ENCODE measurements at regions not wholly inside any gene's neighbourhood (a gene's known extent, or its start where the extent isn't known, plus 50 kb on each side); places are given as distances from the start of the nearest gene placed in this dataset.

GRCh38 chr4:183384516-183384915, 59.9 kb upstream of the CDKN2AIP start:
- Histone ChIP-seq H3K27ac (no peak overlapping the region), H3K4me1 (ENCODE audit: control insufficient read depth in 1 of 2, insufficient read depth in 1 of 2, low read depth in 1 of 2, low read length in 1 of 2) (no peaks in the 10 kb centered on the region), H3K36me3 (no peaks in the 10 kb centered on the region), H3K9me3 (peaks cover 16% of the 10 kb centered on the region), H3K27me3 (no peaks in the 10 kb centered on the region), H3K4me3 (ENCODE audit: low read depth in 1 of 2, low read length in 1 of 2) (no peak overlapping the region)
- TF ChIP-seq CTCF (IDR thresholded peaks at IDR 0.05): no peak

GRCh38 chr4:183384983-183385382, 59.5 kb upstream of the CDKN2AIP start:
- Histone ChIP-seq H3K4me3 (ENCODE audit: low read depth in 1 of 2, low read length in 1 of 2) (no peak overlapping the region), H3K4me1 (ENCODE audit: control insufficient read depth in 1 of 2, insufficient read depth in 1 of 2, low read depth in 1 of 2, low read length in 1 of 2) (no peaks in the 10 kb centered on the region), H3K27me3 (no peaks in the 10 kb centered on the region), H3K27ac (no peak overlapping the region), H3K36me3 (no peaks in the 10 kb centered on the region), H3K9me3 (peaks cover 16% of the 10 kb centered on the region)
- no peak for TF ChIP-seq CTCF (IDR thresholded peaks at IDR 0.05)

GRCh38 chr4:183388021-183388420, 56.4 kb upstream of the CDKN2AIP start:
- no peak overlapping the region for H3K27ac ChIP-seq
- H3K4me3 ChIP-seq (ENCODE audit: low read depth in 1 of 2, low read length in 1 of 2): no peak overlapping the region
- no peak for TF ChIP-seq CTCF (IDR thresholded peaks at IDR 0.05)
- H3K36me3 ChIP-seq: no peaks in the 10 kb centered on the region
- H3K27me3 ChIP-seq: no peaks in the 10 kb centered on the region
- peaks cover 20 to 21% of the 10 kb centered on the region in 2 experiments for H3K4me1 ChIP-seq (ENCODE audit: control insufficient read depth in 1 of 2, insufficient read depth in 1 of 2, low read depth in 1 of 2, low read length in 1 of 2)
- peaks cover 16% of the 10 kb centered on the region for H3K9me3 ChIP-seq

- no peaks in the 10 kb centered on the region for H3K27me3 ChIP-seq
- TF ChIP-seq CTCF (IDR thresholded peaks at IDR 0.05): no peak
- H3K36me3 ChIP-seq: no peaks in the 10 kb centered on the region
- peaks cover 28% of the 10 kb centered on the region in 2 experiments for H3K4me1 ChIP-seq (ENCODE audit: control insufficient read depth in 1 of 2, insufficient read depth in 1 of 2, low read depth in 1 of 2, low read length in 1 of 2)
- H3K4me3 ChIP-seq (ENCODE audit: low read depth in 1 of 2, low read length in 1 of 2): no peak overlapping the region
- peaks cover 14% of the 10 kb centered on the region for H3K9me3 ChIP-seq
- no peak overlapping the region for H3K27ac ChIP-seq
Observed at GRCh38 chr4:183388777-183389176, 55.7 kb upstream of the CDKN2AIP start.

- H3K4me3 ChIP-seq (ENCODE audit: low read depth in 1 of 2, low read length in 1 of 2): no peak overlapping the region
- TF ChIP-seq CTCF (IDR thresholded peaks at IDR 0.05): no peak
- no peaks in the 10 kb centered on the region for H3K9me3 ChIP-seq
- H3K4me1 ChIP-seq (ENCODE audit: control insufficient read depth in 1 of 2, insufficient read depth in 1 of 2, low read depth in 1 of 2, low read length in 1 of 2): peaks cover 39 to 44% of the 10 kb centered on the region in 2 experiments
- no peaks in the 10 kb centered on the region for H3K36me3 ChIP-seq
- no peaks in the 10 kb centered on the region for H3K27me3 ChIP-seq
- no peak overlapping the region for H3K27ac ChIP-seq
Observed at GRCh38 chr4:183390374-183390773, 54.1 kb upstream of the CDKN2AIP start.

GRCh38 chr4:183391204-183391603, 53.2 kb upstream of the CDKN2AIP start:
- TF ChIP-seq CTCF (IDR thresholded peaks at IDR 0.05): no peak
- H3K9me3 ChIP-seq: no peaks in the 10 kb centered on the region
- H3K27ac ChIP-seq: peak overlapping the region; percentile 58
- H3K4me1 ChIP-seq (ENCODE audit: control insufficient read depth in 1 of 2, insufficient read depth in 1 of 2, low read depth in 1 of 2, low read length in 1 of 2): peaks cover 48 to 52% of the 10 kb centered on the region in 2 experiments
- no peaks in the 10 kb centered on the region for H3K36me3 ChIP-seq
- no peaks in the 10 kb centered on the region for H3K27me3 ChIP-seq
- H3K4me3 ChIP-seq (ENCODE audit: low read depth in 1 of 2, low read length in 1 of 2): peak overlapping the region in 1 of 2 experiments; percentile 23
